ENCODE measurements at regions not wholly inside any gene's neighbourhood (a gene's known extent, or its start where the extent isn't known, plus 50 kb on each side); places are given as distances from the start of the nearest gene placed in this dataset.
"Not testable (repeated sequence)": the region's sequence is repeated elsewhere in the genome, so short reads cannot be mapped to it uniquely, and the experiment has no call there.

- H3K27ac Mint-ChIP-seq; H3K4me1 Mint-ChIP-seq; H3K9me3 ChIP-seq; H3K4me3 Mint-ChIP-seq; H3K36me3 ChIP-seq (ENCODE audit: control insufficient read depth in 2 of 2, extremely low read depth in 1 of 2, insufficient read depth in 1 of 2, low read length in 1 of 2); H3K4me3 ChIP-seq (ENCODE audit: control insufficient read depth in 1 of 2, extremely low read depth in 1 of 2, low read length in 1 of 2); CTCF ChIA-PET; POLR2A ChIA-PET; H3K36me3 Mint-ChIP-seq; H3K4me1 ChIP-seq (ENCODE audit: control insufficient read depth in 1 of 2, extremely low read depth in 1 of 2, insufficient read depth in 2 of 2, low read length in 2 of 2); H3K27ac ChIP-seq (ENCODE audit: low read length); ATAC-seq (replicated peaks in 1 of 4); H3K27me3 ChIP-seq (replicated peaks in 1 of 2; ENCODE audit: control insufficient read depth in 2 of 2, extremely low read depth in 1 of 2, insufficient read depth in 2 of 2, low read length in 1 of 2); H3K27me3 Mint-ChIP-seq; H3K9me3 Mint-ChIP-seq: not testable (repeated sequence)
- DNase-seq = peak in 1 of 35 experiments; percentile 2
- no CpG with 5 or more reads among the region's 4 CpGs for WGBS (ENCODE audit: insufficient coverage)
Measured at GRCh38 chr1:144643646-144644045, 51.0 kb downstream of the PPIAL4F start.

Data from T-cell (primary cell).